ENCODE measurements at regions not wholly inside any gene's neighbourhood (a gene's known extent, or its start where the extent isn't known, plus 50 kb on each side); places are given as distances from the start of the nearest gene placed in this dataset.

GRCh38 chr3:28104896-28105534 is 136.4 kb upstream of the CMC1 start:
- Histone ChIP-seq H3K9ac (ENCODE audit: insufficient read depth in 1 of 2, low read depth in 2 of 2, low read length in 2 of 2) (no peak overlapping the region), H3K4me2 (ENCODE audit: insufficient read depth, low read length) (no peak overlapping the region), H3K4me3 (no peak overlapping the region), H3K79me2 (ENCODE audit: control insufficient read depth, insufficient read depth, low read length) (no peaks in the 10 kb centered on the region), H3K4me1 (replicated peaks in 1 of 2; ENCODE audit: control insufficient read depth in 2 of 2, insufficient read depth in 2 of 2, low read length in 2 of 2) (no peaks in the 10 kb centered on the region; a peak in 1 of 5 replicates), H3K9me1 (ENCODE audit: control insufficient read depth, insufficient read depth, low read length) (no peaks in the 10 kb centered on the region), H3K9me3 (replicated peaks; ENCODE audit: control insufficient read depth, insufficient read depth, low read depth, low read length) (no peaks in the 10 kb centered on the region; the same call in 1 of the 2 replicates), H4K20me1 (replicated peaks; ENCODE audit: control insufficient read depth, insufficient read depth, low read length) (no peaks in the 10 kb centered on the region), H3K36me3 (ENCODE audit: control insufficient read depth, insufficient read depth, low read length) (no peaks in the 10 kb centered on the region), H3K27me3 (ENCODE audit: control insufficient read depth in 2 of 2, insufficient read depth in 2 of 2, low read length in 2 of 2) (no peaks in the 10 kb centered on the region), H3K27ac (ENCODE audit: extremely low read depth, low read depth, low read length) (no peak overlapping the region), H2AFZ (ENCODE audit: low read depth, low read length) (no peak overlapping the region)
- ATAC-seq (no peak), DNase-seq (ENCODE audit: extremely low read depth in 1 of 4, low spot score in 3 of 4) (no peak), FAIRE-seq (no peak)
- BruUV-seq (replicated peaks): no TSS peak
- ChIA-PET CTCF (ENCODE audit: low intra/inter-chr PET ratio) (no interaction called here), POLR2A (interaction anchor here (0.6 kb wide), 1 partner anchor 78 kb away, joined by 3 read pairs; no protein-coding TSS in a partner anchor)
- in situ Hi-C loops (cut with MboI): no loop called here
- 0% methylated on average over 11 of the region's 11 CpGs for WGBS (ENCODE audit: insufficient coverage, low coverage, missing lambda C conversion rate)
- intact Hi-C loops (cut with micrococcal nuclease): no loop called here
- TF ChIP-seq SLC30A9 (CRISPR knock-in tag; IDR thresholded peaks at IDR 0.05): no peak
- TF ChIP-seq THRAP3 (IDR thresholded peaks at IDR 0.05; ENCODE audit: borderline replicate concordance): no peak
- TF ChIP-seq POLR3G (IDR thresholded peaks at IDR 0.05; ENCODE audit: extremely low read depth, insufficient read length, insufficient replicate concordance): no peak
- TF ChIP-seq HSF4 (CRISPR knock-in tag; IDR thresholded peaks at IDR 0.05; ENCODE audit: borderline replicate concordance): no peak
- no peak for TF ChIP-seq ZNF507 (tag; conservative IDR thresholded peaks at IDR 0.05)
- TF ChIP-seq EGR1 (conservative IDR thresholded peaks at IDR 0.05): no peak
- no peak for TF ChIP-seq ILF3 (IDR thresholded peaks at IDR 0.05; ENCODE audit: borderline replicate concordance)
- no peak for TF ChIP-seq ZNF431 (CRISPR knock-in tag; IDR thresholded peaks at IDR 0.05)
- no peak for TF ChIP-seq CBFB (CRISPR knock-in tag; IDR thresholded peaks at IDR 0.05)
- TF ChIP-seq ARID2 (IDR thresholded peaks at IDR 0.05): no peak
- TF ChIP-seq ZNF398 (CRISPR knock-in tag; IDR thresholded peaks at IDR 0.05): no peak
- no peak for TF ChIP-seq THRA (IDR thresholded peaks at IDR 0.05)
- no peak for TF ChIP-seq SAFB (IDR thresholded peaks at IDR 0.05; ENCODE audit: borderline replicate concordance, low read depth, low read length)
- no peak for TF ChIP-seq SIN3A (IDR thresholded peaks at IDR 0.05; ENCODE audit: borderline replicate concordance in 2 of 2, control insufficient read depth in 1 of 2, low read depth in 2 of 2, low read length in 2 of 2)

Measured in K562 (cell line).